ENCODE measurements at regions not wholly inside any gene's neighbourhood (a gene's known extent, or its start where the extent isn't known, plus 50 kb on each side); places are given as distances from the start of the nearest gene placed in this dataset.

- no peak for DNase-seq
- in situ Hi-C loops (cut with HindIII; ENCODE audit: low pct_ligation_motif_present, low sequenced_read_pairs), result no loop called here
- TF ChIP-seq CTCF (IDR thresholded peaks at IDR 0.05; ENCODE audit: low read depth, low read length, missing control alignments), result no peak
- H3K36me3 ChIP-seq (replicated peaks), result no peaks in the 10 kb centered on the region
- no peaks in the 10 kb centered on the region for H3K27me3 ChIP-seq (replicated peaks)
- no peak overlapping the region for H3K27ac ChIP-seq
- no peak overlapping the region for H3K4me3 ChIP-seq (ENCODE audit: low read depth, low read length)
Observed at GRCh38 chr11:98800696-98801095, 220.1 kb upstream of the CNTN5 start.

- in situ Hi-C loops (cut with HindIII; ENCODE audit: low pct_ligation_motif_present, low sequenced_read_pairs), result no loop called here
Observed at GRCh38 chr11:98828986-98829708, 191.6 kb upstream of the CNTN5 start.

DNA sequence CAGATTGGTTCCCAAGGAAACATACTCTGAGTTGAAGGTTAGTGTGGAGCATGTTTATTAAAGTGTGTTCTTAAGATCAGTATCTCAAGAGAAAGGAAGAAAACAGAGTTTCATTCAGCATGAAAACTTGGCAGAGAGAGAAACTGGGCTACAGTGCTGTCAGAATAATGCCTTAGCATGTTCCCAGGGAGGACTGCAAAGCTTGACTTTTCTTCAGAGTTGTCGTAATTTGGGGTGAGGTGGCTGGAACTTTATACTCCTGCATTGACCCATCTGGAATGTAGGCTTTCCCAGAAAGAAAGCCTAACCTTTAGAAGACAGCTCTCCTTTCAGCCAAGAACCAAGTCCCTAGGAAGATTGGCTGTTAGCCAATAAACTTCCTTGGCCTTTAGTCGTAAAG lies 190.8 kb upstream of the CNTN5 start:
- H3K36me3 ChIP-seq (replicated peaks), result no peaks in the 10 kb centered on the region
- no peak for TF ChIP-seq CTCF (IDR thresholded peaks at IDR 0.05; ENCODE audit: low read depth, low read length, missing control alignments)
- in situ Hi-C loops (cut with HindIII; ENCODE audit: low pct_ligation_motif_present, low sequenced_read_pairs), result no loop called here
- DNase-seq, result no peak
- no peaks in the 10 kb centered on the region for H3K27me3 ChIP-seq (replicated peaks)
- H3K4me3 ChIP-seq (ENCODE audit: low read depth, low read length), result no peak overlapping the region
- H3K27ac ChIP-seq, result no peak overlapping the region

More at GRCh38 chr11:98828986-98829708, 191.6 kb upstream of the CNTN5 start:
- no peaks in the 10 kb centered on the region for H3K36me3 ChIP-seq (replicated peaks)
- no peak overlapping the region for H3K27ac ChIP-seq
- H3K4me3 ChIP-seq (ENCODE audit: low read depth, low read length), result no peak overlapping the region
- no peak for TF ChIP-seq CTCF (IDR thresholded peaks at IDR 0.05; ENCODE audit: low read depth, low read length, missing control alignments)
- no peaks in the 10 kb centered on the region for H3K27me3 ChIP-seq (replicated peaks)
- no peak for DNase-seq

- no peak for TF ChIP-seq CTCF (IDR thresholded peaks at IDR 0.05; ENCODE audit: low read depth, low read length, missing control alignments)
- in situ Hi-C loops (cut with HindIII; ENCODE audit: low pct_ligation_motif_present, low sequenced_read_pairs), result no loop called here
- no peaks in the 10 kb centered on the region for H3K36me3 ChIP-seq (replicated peaks)
- no peak for DNase-seq
- H3K27ac ChIP-seq, result no peak overlapping the region
- no peak overlapping the region for H3K4me3 ChIP-seq (ENCODE audit: low read depth, low read length)
- H3K27me3 ChIP-seq (replicated peaks), result no peaks in the 10 kb centered on the region
Observed at GRCh38 chr11:98834776-98835175, 186.0 kb upstream of the CNTN5 start.

DNA sequence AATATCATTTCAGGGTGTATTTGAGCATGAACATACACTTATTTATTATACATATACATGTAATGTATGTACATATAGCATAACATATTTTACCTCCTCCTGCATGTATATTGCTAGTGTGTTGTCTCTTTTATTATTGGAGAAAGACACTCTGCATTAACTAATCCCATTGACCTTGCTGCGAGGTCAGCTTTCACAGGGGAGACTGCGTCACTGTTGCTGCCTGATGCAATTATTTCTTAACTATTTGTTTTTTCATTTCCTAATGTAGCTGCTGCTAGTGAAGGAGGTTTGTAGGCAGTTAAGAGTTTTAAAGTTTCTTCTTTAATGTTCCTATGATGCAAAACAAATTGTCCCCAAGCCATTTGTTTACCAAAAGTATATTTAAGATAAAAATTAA lies 185.4 kb upstream of the CNTN5 start:
- Histone ChIP-seq H3K4me3 (ENCODE audit: low read depth, low read length) (no peak overlapping the region), H3K36me3 (replicated peaks) (no peaks in the 10 kb centered on the region), H3K27me3 (replicated peaks) (no peaks in the 10 kb centered on the region), H3K27ac (no peak overlapping the region)
- no peak for TF ChIP-seq CTCF (IDR thresholded peaks at IDR 0.05; ENCODE audit: low read depth, low read length, missing control alignments)
- in situ Hi-C loops (cut with HindIII; ENCODE audit: low pct_ligation_motif_present, low sequenced_read_pairs), result no loop called here
- DNase-seq, result no peak

DNA sequence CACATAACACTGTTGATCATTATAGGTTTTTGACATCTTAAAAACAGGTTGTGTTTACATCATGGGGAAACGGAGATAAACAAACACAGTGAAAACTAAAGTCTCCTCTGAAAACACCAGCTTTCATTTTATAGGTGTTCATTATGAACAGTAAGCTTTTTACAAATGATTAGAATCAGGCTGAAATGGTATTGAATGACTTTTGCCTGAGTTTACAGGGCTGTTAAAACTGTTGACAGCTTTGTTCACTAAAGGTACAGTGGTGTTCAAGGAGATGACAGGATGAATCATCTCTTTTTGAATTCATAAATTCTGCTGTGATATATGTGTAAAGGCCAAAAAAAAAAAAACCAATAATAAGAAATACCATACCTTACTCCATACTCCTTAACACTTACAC lies 184.6 kb upstream of the CNTN5 start:
- DNase-seq, result no peak
- Histone ChIP-seq H3K27ac (no peak overlapping the region), H3K27me3 (replicated peaks) (no peaks in the 10 kb centered on the region), H3K4me3 (ENCODE audit: low read depth, low read length) (no peak overlapping the region), H3K36me3 (replicated peaks) (no peaks in the 10 kb centered on the region)
- in situ Hi-C loops (cut with HindIII; ENCODE audit: low pct_ligation_motif_present, low sequenced_read_pairs), result no loop called here
- no peak for TF ChIP-seq CTCF (IDR thresholded peaks at IDR 0.05; ENCODE audit: low read depth, low read length, missing control alignments)

All from brain microvascular endothelial cell (primary cell).